ENCODE measurements at regions not wholly inside any gene's neighbourhood (a gene's known extent, or its start where the extent isn't known, plus 50 kb on each side); places are given as distances from the start of the nearest gene placed in this dataset.

- H3K27me3 Mint-ChIP-seq (ENCODE audit: low read depth), result no peaks in the 10 kb centered on the region
- H2BK15ac ChIP-seq (ENCODE audit: low read depth, low read length), result no peak overlapping the region
- H3K14ac ChIP-seq (ENCODE audit: insufficient read depth, low read length), result no peak overlapping the region
- H3K4ac ChIP-seq (ENCODE audit: low read depth, low read length), result no peak overlapping the region
- no peak overlapping the region for H3K23ac ChIP-seq (ENCODE audit: insufficient read length, low read depth, low read length)
- H2BK5ac ChIP-seq (ENCODE audit: insufficient read length, low read length), result no peak overlapping the region
- H2BK120ac ChIP-seq (ENCODE audit: low read depth, low read length, poor library complexity, severe bottlenecking), result no peak overlapping the region
- no peak overlapping the region for H3K4me3 Mint-ChIP-seq
- no peak for DNase-seq
- H3K36me3 Mint-ChIP-seq (ENCODE audit: insufficient read depth in 1 of 3, low read depth in 3 of 3), result no peaks in the 10 kb centered on the region; a peak in 1 of 7 replicates
- H3K79me1 ChIP-seq (ENCODE audit: insufficient read depth, low read depth, low read length, poor library complexity, severe bottlenecking), result no peaks in the 10 kb centered on the region
- no peaks in the 10 kb centered on the region for H3K79me2 ChIP-seq (ENCODE audit: insufficient read depth, low read length)
- TF ChIP-seq CTCF (conservative IDR thresholded peaks at IDR 0.05), result no peak
- 0 out of 2 replicates have a peak, but pooled peaks cover 3% of the 10 kb centered on the region for H3K4me1 ChIP-seq (ENCODE audit: insufficient read depth, low read length)
- H2BK20ac ChIP-seq (ENCODE audit: low read depth, low read length, poor library complexity, severe bottlenecking), result no peak overlapping the region
- H2AK5ac ChIP-seq (ENCODE audit: insufficient read length, low read length), result no peak overlapping the region
- no peak overlapping the region for H3K56ac ChIP-seq (ENCODE audit: insufficient read length, low read depth, low read length)
- no peaks in the 10 kb centered on the region for H3K9me3 Mint-ChIP-seq
- H4K91ac ChIP-seq (ENCODE audit: insufficient read length, low read depth, low read length), result no peak overlapping the region
- no peak overlapping the region for H2AFZ ChIP-seq (ENCODE audit: low read length)
- no peaks in the 10 kb centered on the region for H3K23me2 ChIP-seq (ENCODE audit: insufficient read length, low read depth, low read length, poor library complexity, severe bottlenecking)
- H3K9ac ChIP-seq (ENCODE audit: extremely low read depth, insufficient read length, low read length), result no peak overlapping the region
- no peak overlapping the region for H3K4me2 ChIP-seq (ENCODE audit: insufficient read depth, insufficient read length, low read length)
- H3K27ac ChIP-seq (ENCODE audit: insufficient read length, low read depth, low read length), result no peak overlapping the region
- peaks cover 25% of the 10 kb centered on the region in 2 experiments for H3K4me1 Mint-ChIP-seq
- no peak overlapping the region for H3T11ph ChIP-seq (ENCODE audit: low read length)
- H3K27me3 ChIP-seq (ENCODE audit: insufficient read depth, low read length), result no peaks in the 10 kb centered on the region
- WGBS (ENCODE audit: extremely low coverage, insufficient read length, low lambda C conversion rate), result no CpG with 5 or more reads among the region's 3 CpGs
- H4K8ac ChIP-seq (replicated peaks; ENCODE audit: insufficient read length, low read depth, low read length), result no peak overlapping the region
- H3K18ac ChIP-seq (ENCODE audit: insufficient read length, low read depth, low read length), result no peak overlapping the region
- no peaks in the 10 kb centered on the region for H3K9me3 ChIP-seq (ENCODE audit: control insufficient read depth, low read depth, low read length)
- no peak overlapping the region for H4K5ac ChIP-seq (ENCODE audit: insufficient read length, low read depth, low read length)
- H4K20me1 ChIP-seq (ENCODE audit: control insufficient read depth, insufficient read depth, insufficient read length), result no peaks in the 10 kb centered on the region
- no peak overlapping the region for H3K27ac Mint-ChIP-seq
- no peak overlapping the region for H2BK12ac ChIP-seq (ENCODE audit: insufficient read length, low read depth, low read length)
These were observed 310.7 kb downstream of the CD83 start for GRCh38 chr6:14428269-14428668.
